ENCODE measurements at regions not wholly inside any gene's neighbourhood (a gene's known extent, or its start where the extent isn't known, plus 50 kb on each side); places are given as distances from the start of the nearest gene placed in this dataset.

- TF ChIP-seq, protein P1, sequence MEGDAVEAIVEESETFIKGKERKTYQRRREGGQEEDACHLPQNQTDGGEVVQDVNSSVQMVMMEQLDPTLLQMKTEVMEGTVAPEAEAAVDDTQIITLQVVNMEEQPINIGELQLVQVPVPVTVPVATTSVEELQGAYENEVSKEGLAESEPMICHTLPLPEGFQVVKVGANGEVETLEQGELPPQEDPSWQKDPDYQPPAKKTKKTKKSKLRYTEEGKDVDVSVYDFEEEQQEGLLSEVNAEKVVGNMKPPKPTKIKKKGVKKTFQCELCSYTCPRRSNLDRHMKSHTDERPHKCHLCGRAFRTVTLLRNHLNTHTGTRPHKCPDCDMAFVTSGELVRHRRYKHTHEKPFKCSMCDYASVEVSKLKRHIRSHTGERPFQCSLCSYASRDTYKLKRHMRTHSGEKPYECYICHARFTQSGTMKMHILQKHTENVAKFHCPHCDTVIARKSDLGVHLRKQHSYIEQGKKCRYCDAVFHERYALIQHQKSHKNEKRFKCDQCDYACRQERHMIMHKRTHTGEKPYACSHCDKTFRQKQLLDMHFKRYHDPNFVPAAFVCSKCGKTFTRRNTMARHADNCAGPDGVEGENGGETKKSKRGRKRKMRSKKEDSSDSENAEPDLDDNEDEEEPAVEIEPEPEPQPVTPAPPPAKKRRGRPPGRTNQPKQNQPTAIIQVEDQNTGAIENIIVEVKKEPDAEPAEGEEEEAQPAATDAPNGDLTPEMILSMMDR (IDR thresholded peaks at IDR 0.05): no peak
- TF ChIP-seq POLR2A (IDR thresholded peaks at IDR 0.05) (no peak), EP300 (IDR thresholded peaks at IDR 0.05) (no peak)
Observed at GRCh38 chr3:107438671-107439070, 61.4 kb downstream of the CCDC54 start.

Measured in tibial nerve (tissue), 4 donors.